ENCODE measurements at regions not wholly inside any gene's neighbourhood (a gene's known extent, or its start where the extent isn't known, plus 50 kb on each side); places are given as distances from the start of the nearest gene placed in this dataset.
"Not testable (repeated sequence)": the region's sequence is repeated elsewhere in the genome, so short reads cannot be mapped to it uniquely, and the experiment has no call there.

DNA sequence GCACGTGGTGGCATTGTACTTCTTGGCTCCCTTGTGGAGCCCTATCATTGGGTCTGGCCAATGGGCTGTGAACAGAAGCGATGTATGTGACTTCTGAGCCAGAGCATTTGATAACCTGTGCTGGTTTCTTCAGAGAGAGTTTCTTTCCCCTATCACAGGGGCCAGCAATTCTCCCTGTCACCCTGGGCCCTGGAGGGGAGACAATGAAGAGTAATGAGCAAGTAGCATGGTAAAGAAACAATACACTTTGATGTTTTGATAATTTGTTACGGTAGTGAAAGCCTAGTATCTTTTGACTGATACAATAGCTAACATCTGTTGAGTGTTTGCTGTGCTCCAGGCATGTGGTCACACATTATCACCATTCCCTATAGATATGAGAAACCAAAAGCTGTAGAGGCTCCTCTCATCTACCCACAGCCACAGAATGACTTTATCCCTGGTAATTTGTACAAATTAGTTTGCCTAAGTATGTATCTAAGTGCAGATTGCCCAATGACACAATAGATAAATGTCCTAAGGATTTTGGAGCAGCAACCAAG lies 113.4 kb upstream of the SVIL start:
- no peak for DNase-seq

DNA sequence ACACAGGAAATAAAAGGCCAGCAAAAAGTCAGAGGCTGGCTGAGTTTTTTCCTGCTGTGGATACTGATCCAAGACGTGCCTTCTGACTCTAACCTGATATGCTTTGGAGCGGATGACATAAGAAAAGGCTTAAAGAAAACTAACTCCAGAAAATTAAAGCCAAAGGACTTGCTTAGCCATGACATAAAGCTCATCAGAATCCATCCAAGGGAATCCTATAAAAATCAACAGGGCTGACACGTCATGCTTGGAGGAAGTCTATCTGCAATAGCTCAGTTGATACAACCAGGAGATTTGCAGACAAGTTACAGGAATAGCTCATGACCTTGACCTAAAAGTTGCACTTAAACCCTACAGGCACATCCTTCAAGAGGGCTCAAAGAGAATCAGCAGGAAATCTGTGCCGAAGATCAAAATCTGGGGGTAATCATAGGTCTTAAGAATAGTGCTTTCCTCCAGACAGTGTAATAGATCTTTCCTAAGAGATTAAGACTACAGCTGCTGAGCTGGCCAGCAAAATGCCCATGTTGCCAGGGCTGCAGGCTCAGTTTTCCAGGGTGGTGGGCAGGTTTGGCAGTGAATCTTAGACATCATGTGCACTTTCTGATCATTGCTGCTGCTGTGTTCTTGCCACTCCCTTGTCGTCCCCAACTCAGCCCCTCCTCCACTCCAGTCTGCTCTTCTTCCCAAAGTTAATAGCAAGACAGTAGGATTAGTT lies 111.5 kb upstream of the SVIL start:
- DNase-seq = no peak

DNA sequence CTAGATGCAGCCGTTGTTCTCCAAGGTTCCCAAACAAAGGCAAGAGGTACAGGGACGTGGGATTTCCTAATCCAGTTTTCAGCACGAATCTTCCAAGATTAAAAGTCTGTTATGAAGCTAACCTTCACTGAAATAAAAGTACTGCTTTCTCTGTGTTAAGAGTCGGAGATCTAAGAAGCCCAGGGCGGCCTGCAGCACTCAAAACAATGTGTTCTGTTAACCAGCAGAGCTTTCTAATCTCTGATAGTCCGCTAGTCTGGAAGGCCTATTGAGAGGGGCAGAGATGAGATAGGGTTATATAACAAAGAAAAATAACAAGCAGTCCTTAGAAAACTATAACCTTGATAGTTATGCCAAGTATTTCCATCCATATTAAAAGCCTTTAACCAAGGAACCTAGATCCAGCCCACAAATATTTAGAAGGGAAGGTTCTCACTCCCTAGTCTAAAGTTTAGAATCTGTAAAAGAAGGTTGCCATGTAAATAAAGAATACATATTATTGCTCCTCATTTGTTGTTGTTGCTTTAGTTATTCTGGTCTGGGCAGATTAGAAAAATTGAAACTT lies 106.3 kb upstream of the SVIL start:
- DNase-seq = no peak

DNA sequence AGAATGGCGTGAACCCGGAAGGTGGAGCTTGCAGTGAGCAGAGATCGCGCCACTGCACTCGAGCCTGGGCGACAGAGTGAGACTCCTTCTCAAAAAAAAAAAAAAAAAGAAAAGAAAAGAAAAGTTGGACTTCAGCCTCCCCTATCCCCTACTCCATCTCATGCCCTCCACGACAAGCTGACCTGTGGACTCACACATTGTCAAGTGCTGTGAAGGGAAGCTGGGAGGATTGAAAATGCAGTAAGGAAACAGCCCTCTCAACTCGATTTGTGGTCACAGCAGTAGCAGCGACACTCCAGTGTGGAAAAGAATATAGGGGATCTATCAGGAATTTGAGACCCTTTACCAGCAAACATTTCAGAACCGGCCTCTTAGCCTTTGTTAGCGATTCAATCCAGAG lies 103.6 kb upstream of the SVIL start:
- no peak for DNase-seq

DNA sequence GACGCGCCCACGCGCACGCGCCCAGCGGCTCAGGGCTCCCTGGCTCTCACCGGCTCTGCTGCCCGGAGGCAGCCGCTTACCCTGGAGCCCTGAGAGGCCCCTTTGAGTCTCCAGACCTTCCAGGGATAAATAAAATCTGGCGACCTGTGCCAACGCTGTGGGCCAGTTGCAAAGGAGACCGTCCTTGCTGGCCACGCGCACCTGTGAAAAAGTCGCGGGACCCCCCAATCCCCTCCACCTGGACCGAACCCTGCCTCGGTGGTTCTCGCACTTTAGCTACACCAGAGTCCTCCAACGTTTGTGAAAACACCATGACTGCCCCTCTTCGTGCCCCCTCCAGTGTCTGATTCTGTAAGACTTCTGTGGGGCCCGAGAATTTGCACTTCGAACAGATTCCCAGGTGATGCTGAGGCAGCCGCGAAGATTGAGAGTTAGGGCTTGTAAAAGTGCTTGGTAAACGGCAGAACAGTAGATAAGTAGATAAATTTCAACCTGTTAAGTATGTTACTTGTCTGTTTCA lies 102.4 kb upstream of the SVIL start:
- DNase-seq = peak in 1 of 5 experiments; percentile 43

DNA sequence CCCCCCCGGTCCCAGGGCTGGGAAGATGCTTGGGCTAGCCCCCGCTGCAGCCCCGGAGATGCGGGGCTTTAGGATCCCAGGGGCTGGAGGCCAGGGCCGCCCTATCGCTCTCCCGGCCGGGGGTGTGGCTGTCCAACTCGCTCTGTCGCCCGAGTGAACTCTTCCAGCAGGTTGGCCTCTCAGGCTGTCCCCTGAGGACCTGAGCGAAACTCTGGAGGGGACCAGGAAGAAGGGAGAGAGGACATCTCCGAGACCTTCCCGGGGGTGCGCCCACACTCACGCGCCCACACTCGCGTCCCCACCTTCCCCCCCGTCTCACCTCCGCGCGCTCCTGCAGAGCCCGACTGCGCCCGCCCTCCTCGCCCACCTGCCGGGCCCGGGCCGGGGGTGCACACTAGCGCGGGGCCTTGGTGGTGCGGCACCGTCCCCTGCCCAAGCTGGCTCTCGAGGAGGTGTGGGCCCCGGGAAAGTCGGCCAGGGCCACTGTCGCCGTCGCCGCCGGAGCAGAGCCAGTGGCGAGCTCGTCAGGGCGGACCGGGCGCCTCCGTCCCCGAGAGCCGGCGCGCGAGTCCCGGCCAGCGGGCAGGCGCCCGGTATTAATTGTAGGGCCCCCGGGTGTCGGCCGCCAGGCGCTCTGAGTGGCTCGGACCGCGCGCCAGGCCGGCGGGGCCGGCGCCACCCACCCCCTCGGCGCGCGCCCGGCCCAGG lies 101.7 kb upstream of the SVIL start:
- DNase-seq = peak in 3 of 5 experiments; percentile 3 to 14 (median 7)

DNA sequence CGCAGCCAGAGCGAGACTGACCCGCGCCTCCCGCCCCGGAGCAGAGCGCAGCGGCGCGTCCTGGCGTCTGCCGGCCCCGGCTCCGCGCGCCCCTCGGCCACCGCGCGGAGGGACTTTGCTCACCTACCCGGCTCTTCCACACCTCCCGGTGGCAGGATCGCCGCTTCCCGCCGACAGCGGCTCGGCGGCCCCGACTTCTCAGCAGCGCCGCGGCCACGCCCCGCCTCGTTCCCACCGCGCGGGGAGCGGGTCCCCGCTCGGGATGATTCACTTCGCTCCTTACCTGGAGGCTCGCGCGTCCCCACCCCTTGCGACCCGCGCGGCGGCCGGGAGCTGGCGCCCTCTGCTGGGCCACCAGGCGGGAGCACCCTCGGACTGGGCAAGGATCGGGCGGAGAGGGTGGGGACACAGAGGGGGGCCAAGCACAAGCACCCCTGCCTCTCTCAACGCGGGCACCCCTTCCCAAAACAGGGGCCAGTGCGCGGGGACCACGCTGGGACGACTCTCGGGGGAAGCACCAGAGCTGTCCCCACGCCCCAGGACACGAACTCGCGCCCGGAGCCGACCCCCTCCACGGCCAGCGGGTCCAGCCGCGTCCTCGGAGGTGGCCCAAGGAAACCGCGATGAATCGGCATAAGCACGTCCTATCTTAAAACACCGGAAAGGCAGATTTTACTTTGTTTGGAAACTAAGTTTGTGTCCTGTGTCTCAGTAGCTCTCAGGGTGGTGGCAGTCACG lies 101.0 kb upstream of the SVIL start:
- DNase-seq = peak; percentile 56 to 83 (median 71)

DNA sequence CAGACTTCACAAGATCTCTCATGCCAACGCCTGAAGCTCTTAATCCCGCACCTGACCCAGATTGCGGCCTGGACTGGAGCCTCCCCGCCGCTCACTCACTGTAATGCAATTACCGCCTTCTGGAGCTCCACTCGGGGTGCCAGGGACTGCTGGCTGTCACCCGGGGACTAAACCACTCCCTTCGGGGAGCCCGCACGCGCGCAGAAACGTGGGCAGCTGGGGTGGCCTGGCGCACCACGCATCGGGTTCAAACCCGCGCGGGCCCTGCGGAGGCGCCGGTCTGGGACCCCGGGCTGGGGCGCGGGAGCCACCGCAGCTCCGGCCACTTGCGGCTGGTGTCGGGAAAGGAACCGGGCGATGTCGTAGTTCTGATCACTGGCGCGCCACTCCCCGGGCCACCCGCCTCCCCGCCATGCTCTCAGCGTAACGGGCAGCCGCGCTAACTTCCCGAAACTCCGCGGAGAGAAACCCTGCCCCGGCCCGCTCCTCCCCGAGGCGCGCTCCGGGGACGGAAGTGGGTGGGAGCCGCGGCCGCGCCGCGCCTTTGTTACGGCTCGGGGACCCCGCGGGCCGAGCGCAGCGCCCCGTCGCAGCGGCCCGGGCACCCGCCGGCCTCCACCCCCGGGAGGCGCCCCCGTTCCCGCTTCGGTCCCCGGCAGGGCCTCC lies 100.3 kb upstream of the SVIL start:
- DNase-seq = peak; percentile 16 to 70 (median 28)

DNA sequence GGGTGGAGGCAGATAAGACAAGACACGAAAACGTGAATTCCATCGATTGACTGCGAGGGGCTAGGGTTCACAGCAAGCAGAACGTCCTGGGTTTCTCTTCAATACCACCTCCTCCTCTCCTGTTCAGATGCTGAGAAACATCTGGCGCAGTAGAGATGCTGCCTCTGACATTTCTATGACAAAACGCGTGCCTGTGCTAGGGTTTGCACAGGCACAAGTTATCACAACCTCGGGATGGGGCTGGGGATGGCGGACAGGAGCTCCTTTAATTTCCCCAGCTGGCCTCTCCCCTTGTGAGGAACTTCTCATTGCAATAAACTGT lies 99.8 kb upstream of the SVIL start:
- peak in 1 of 5 experiments; percentile 4 for DNase-seq

DNA sequence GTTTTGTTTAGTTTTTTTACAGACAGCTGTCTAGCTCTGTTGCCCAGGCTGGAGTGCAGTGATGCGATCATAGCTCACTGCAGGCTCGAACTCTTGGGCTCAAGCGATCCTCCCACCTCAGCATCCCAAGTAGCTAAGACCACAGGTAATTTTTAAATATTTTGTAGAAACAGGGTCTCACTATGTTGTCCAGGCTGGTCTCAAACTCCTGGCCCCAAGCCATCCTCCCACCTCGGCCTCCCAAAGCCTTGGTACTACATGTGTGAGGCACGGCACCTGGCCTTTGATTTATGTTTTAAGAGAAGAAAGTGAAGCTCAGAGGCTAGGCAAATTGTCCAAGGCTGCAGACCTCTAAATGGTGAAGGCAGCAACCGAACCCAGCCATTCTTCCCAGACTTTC lies 98.6 kb upstream of the SVIL start:
- DNase-seq = no peak

DNA sequence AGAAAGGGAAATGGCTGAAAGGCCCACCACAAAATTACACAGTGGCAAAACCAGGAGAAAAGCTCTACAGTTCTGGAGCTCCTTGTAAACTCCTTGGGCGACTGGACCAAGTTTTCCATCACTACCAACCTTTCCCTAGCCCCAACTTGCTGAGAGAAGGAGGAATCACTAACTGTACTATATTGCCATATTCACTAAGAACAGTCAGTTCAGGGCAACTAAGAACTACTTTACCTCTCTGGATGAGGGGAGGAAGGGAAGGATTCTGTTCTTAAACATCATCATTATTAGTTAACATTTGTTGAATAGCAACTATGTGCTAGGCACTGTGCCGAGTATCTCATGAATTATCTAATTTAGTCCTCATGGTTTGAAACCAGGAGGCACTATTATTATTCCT lies 98.1 kb upstream of the SVIL start:
- DNase-seq = no peak

DNA sequence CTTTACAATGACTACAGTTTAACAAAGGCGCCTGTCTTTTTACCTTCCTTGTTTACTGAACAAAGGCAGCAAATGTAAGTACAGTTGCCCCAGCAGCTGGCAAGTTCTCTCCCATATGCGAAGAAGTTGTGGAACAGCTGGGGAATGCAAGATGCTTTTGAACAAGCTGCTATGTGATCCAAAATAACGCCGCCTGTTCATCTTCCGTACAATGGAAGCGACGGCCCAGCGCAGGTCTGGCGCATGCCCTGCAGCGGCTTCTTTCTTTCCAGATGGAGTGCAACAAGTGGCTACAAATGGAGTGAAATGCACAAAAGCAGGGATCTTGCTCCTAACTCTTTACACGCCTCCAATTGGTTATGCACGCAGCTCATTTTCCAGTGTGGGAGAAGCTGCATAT lies 97.0 kb upstream of the SVIL start:
- no peak for DNase-seq

DNA sequence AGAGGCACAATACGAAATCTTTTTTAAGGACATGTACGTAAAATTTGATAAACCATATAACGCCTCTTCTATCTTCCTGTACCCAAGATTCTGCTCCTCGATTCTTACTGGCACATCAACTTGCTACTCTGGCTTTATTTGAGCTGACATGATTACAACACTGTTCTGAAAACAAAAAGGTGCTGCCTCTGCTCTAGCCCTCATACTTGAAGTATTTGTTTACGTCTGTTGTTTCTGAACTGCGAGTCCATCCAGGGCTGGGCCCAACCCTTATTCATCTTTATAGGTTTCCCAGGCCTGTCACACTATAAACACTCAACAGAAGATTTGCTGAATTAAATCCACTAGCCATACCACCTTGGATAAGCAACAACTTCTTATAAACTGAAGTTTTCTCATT lies 96.2 kb upstream of the SVIL start:
- no peak for DNase-seq

DNA sequence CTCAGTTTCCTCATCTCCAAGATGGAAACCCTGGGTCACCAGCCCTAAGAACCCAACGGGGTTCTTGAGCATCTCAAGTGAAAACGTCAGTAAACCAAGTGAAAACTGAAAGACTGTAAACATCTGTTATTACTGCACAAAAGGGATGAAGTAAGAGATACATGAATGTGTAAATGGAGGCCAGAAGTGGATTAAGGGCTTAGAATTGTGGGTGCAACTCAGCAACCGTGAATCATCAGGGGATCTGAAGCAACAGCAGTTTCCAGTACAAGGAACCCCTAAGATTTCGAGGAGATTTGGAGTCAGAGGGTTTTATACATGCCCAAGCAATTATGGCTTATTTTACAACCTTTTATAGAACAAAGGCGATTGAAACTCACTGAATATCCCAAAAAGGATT lies 95.7 kb upstream of the SVIL start:
- no peak for DNase-seq

DNA sequence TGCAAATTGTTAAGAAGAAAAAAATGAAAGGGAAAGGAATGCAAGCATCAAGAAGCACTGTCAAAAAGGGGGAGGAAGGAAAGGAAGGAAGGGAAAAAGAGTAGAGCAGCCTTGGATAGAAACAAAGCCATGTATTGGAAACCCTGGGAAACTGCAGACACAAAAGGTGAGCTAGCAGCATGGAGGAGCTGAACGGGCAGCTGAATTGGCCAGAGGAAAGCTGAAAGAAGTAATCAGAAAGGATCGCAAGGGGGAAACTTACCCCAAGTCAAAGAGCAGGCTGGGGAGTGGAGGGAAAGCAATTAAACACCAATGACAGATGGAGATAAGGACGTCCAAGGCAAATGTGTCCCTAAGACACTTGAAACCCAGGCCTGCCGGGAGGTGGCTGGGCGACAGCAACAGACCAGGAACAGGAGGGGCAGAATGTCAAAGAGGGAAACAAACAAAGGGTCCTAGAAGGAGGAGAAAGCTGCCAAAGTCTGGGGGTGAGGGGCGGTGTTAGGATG lies 93.8 kb upstream of the SVIL start:
- DNase-seq = no peak

DNA sequence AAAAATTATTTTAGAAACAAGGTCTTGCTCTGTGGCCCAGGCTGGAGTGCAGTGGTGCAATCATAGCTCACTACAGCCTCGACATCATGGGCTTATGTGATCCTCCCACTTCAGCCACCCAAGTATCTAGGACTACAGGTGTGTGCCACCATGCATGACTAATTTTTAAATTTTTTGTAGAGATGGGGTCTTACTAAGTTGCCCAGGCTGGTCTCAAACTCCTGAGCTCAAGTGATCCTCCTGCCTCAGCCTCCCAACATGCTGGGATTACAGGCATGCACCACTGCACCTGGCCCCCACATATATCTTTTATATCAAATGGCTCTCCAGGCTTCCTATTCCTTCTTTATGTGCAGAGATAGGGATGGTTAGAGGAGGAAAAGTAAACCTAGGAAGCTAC lies 91.2 kb upstream of the SVIL start:
- DNase-seq = not testable (repeated sequence)

DNA sequence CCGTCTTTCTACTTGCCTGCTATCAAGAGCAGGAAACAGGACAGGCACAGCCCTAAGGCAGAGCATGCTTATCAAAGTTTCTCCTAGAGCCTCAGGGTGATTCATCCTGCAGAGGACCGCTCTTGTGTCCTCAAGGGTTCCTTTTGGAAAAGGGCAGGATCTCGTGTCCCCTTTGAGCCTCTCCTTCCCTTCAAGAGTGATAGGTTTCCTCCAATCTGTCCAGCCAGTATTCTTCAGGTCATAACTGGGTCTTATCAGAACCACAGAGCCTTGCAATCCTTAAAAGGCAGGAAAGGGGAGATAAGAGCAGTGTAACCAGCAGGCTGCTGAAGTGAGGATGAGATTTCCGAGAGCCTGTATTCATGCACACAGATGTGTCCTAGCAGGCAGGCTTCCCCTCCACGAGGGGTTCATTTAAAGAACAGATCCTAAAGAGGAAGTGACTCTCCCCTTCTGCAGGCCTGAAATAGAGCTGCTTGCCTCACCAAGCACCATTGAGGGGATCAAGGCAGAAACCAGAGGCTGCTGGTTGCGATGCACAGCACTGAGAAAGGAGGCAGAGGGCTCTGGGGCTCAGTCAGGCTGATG lies 90.5 kb upstream of the SVIL start:
- no peak for DNase-seq

DNA sequence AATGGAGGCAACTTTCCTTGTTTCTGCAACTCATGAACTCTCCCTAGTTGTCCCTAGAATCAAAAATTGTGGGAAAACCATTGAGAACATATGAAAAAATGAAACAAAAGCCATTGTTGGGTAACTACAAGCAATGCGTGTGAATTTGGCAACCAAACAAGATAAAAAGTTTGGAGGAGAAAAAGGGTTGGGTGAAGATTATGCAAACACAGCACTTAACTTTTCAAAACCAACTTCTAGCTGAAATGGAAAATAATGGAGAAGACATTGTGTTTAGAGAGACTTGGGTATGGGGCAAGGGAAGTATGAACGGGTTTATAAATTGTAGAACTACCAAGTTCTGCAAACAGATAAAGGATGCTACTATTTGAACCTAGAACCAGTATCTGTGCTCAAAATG lies 89.0 kb upstream of the SVIL start:
- no peak for DNase-seq

DNA sequence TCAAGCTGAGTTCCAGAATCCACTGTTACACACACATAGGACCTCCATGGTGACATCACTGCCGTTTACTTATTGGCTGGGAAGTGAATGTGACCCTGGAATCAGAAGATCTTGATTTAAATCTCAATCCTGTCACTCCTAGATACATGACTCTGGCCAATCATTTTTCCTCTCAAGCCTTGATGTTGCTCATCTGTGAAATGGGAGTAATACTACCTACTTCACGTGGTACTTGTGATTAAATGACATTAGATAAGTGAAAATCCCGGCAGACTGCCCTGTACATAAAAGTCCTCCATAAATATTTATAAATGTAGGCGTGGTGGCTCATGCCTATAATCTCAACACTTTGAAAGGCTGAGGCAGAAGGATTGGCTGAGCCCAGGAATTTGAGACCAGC lies 88.0 kb upstream of the SVIL start:
- DNase-seq = no peak

DNA sequence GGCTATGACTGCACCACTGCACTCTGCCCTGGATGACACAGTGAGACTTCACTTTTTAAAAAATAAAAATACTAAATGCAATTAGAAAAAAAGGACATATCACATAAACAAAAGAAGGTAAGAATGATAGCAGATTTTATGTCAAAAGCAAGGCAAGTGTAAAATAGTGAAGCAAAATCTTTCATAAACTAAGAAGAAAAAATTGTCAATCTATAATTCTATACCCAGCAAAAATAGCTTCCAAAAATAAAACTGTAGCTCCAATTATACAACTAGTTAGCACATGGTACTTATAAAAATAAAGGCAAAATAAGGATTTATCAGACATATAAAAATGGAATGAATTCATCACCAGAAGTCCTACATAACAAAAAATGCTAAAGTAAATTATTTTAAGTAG lies 85.4 kb upstream of the SVIL start:
- DNase-seq = no peak

DNA sequence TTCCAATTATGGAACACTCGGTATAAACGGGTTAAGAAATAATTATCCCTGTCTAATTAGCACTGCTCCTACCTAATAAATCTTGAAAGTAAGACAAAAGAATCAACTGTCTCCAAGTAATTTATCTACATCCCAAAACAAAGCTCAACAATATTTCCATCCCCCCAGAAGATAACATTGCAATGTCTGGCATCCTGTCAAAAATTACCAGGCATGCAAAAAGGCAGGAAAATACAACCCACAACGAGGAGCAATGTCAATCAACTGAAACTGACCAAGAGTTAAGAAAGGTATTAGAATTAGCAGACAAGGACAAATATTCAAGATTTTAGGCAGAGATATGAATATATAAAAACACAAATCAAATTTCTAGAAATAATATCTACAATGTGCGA lies 84.5 kb upstream of the SVIL start:
- DNase-seq = no peak

DNA sequence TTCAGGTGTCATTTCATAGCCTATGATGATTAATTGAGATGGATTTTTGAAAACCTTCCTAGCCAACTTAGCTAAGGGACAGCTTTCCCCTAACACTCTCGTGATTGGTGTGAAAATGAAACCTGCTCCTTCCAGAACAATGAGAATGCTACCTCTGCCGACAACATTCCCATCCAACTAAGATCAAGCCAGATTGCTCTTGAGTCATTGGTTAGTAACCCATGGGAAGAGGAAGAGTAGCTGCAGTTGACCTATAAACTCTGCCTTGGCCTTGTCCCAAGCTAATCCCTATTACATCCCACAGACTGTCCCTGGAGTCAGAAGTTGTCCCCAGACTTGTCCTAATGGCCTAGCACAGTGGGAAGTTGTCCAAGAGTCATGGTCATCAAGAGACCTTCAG lies 80.5 kb upstream of the SVIL start:
- DNase-seq = no peak

Data from T-helper 2 cell (primary cell).